WTC11 (cell line): ENCODE measurements at regions not wholly inside any gene's neighbourhood (a gene's known extent, or its start where the extent isn't known, plus 50 kb on each side); places are given as distances from the start of the nearest gene placed in this dataset.

Source experiments
- ATAC-seq: fragments of 200-7000 bp; cut with Tn5 transposase; 2 replicates; pipeline ENCODE4 v1.10.0; 2021; ENCODE audit warnings: mild to moderate bottlenecking, moderate library complexity
- CTCF ChIA-PET: fragments of 300-600 bp; sonication (Branson Sonifier 250); formaldehyde crosslinking; loops from one replicate; lab custom pipeline; 2021; ENCODE audit warnings: antibody characterized with exemption; lab: Charles Lee
- POLR2A ChIA-PET: fragments of 350-600 bp; sonication (Branson Sonifier 250); formaldehyde crosslinking; loops from one replicate; lab custom pipeline; 2021; ENCODE audit warnings: antibody characterized with exemption; lab: Charles Lee
- DNase-seq: peaks from one replicate; pipeline ENCODE4 v3.0.0; 2021; ENCODE audit warnings: low spot score
- H3K27ac Mint-ChIP-seq: 2 replicates; pipeline ENCODE4 v1.8.0; 2021; ENCODE audit warnings: mixed read lengths
- H3K27me3 Mint-ChIP-seq: 2 replicates; pipeline ENCODE4 v1.8.0; 2021; ENCODE audit warnings: low read depth, mild to moderate bottlenecking, moderate library complexity, mixed read lengths
- H3K36me3 Mint-ChIP-seq: 2 replicates; pipeline ENCODE4 v1.8.0; 2021; ENCODE audit warnings: mixed read lengths
- H3K4me1 Mint-ChIP-seq: 2 replicates; pipeline ENCODE4 v1.8.0; 2022; ENCODE audit warnings: mixed read lengths
- H3K4me3 Mint-ChIP-seq: 2 replicates; pipeline ENCODE4 v1.8.0; 2021; ENCODE audit warnings: mild to moderate bottlenecking, moderate library complexity, mixed read lengths
- H3K9me3 Mint-ChIP-seq: 2 replicates; pipeline ENCODE4 v1.8.0; 2021; ENCODE audit warnings: mixed read lengths
- ARID4B ChIP-seq: sonication (generic); formaldehyde crosslinking; IDR thresholded peaks from 2 replicates; pipeline ENCODE4 v1.8.0; 2023; ENCODE audit warnings: missing genetic modification reagents, mild to moderate bottlenecking, borderline replicate concordance
- FOXK1 ChIP-seq: sonication (generic); formaldehyde crosslinking; IDR thresholded peaks from 2 replicates; pipeline ENCODE4 v1.8.0; 2022; ENCODE audit warnings: mild to moderate bottlenecking, moderate library complexity, missing genetic modification reagents
- GABPB1 ChIP-seq: sonication (generic); formaldehyde crosslinking; IDR thresholded peaks from 2 replicates; pipeline ENCODE4 v1.8.1; 2023; ENCODE audit warnings: mild to moderate bottlenecking, missing genetic modification reagents
- JAZF1 ChIP-seq: fragments of 250-450 bp; sonication (Bioruptor Pico); IDR thresholded peaks from 2 replicates; pipeline ENCODE4 v1.9.0; 2021; ENCODE audit warnings: moderate library complexity, mild to moderate bottlenecking, inconsistent platforms
- MXD4 ChIP-seq: fragments of 250-450 bp; sonication (Bioruptor Pico); IDR thresholded peaks from 2 replicates; pipeline ENCODE4 v1.8.0; 2021; ENCODE audit warnings: mild to moderate bottlenecking, moderate library complexity, borderline replicate concordance
- MYBL2 ChIP-seq: sonication (generic); formaldehyde crosslinking; IDR thresholded peaks from 2 replicates; pipeline ENCODE4 v1.8.1; 2023; ENCODE audit warnings: mild to moderate bottlenecking, moderate library complexity, missing genetic modification reagents
- NR2C2 ChIP-seq: sonication (generic); formaldehyde crosslinking; IDR thresholded peaks from 2 replicates; pipeline ENCODE4 v1.8.0; 2022; ENCODE audit warnings: mild to moderate bottlenecking, missing genetic modification reagents
- NR3C1 ChIP-seq: sonication (generic); formaldehyde crosslinking; conservative IDR thresholded peaks from 2 replicates; pipeline ENCODE4 v1.8.1; 2023; ENCODE audit warnings: low read depth, mild to moderate bottlenecking, missing genetic modification reagents
- SMAD4 ChIP-seq: sonication (generic); formaldehyde crosslinking; IDR thresholded peaks from 2 replicates; pipeline ENCODE4 v1.8.0; 2022; ENCODE audit warnings: mild to moderate bottlenecking, missing genetic modification reagents
- SP1 ChIP-seq: sonication (generic); formaldehyde crosslinking; conservative IDR thresholded peaks from 2 replicates; pipeline ENCODE4 v1.8.1; 2022; ENCODE audit warnings: missing genetic modification reagents
- ZNF121 ChIP-seq: sonication (generic); formaldehyde crosslinking; IDR thresholded peaks from 2 replicates; pipeline ENCODE4 v1.8.0; 2023; ENCODE audit warnings: missing genetic modification reagents
- ZNF232 ChIP-seq: sonication (generic); formaldehyde crosslinking; IDR thresholded peaks from 2 replicates; pipeline ENCODE4 v1.8.0; 2022; ENCODE audit warnings: mild to moderate bottlenecking, missing genetic modification reagents
- ZNF263 ChIP-seq: sonication (generic); formaldehyde crosslinking; IDR thresholded peaks from 2 replicates; pipeline ENCODE4 v1.8.1; 2022; ENCODE audit warnings: low read depth, mild to moderate bottlenecking, moderate library complexity, missing genetic modification reagents
- ZNF671 ChIP-seq: fragments of 250-450 bp; sonication (Bioruptor Pico); IDR thresholded peaks from 2 replicates; pipeline ENCODE4 v1.8.0; 2021; ENCODE audit warnings: mild to moderate bottlenecking
- ZSCAN18 ChIP-seq: fragments of 250-450 bp; sonication (Bioruptor Pico); IDR thresholded peaks from 2 replicates; pipeline ENCODE4 v2.1.2; 2022; ENCODE audit warnings: mild to moderate bottlenecking, moderate library complexity
- TF ChIP-seq, protein P1 (sequence below): sonication (generic); formaldehyde crosslinking; IDR thresholded peaks from 2 replicates; pipeline ENCODE4 v1.8.0; 2023; ENCODE audit warnings: missing genetic modification reagents
- TF ChIP-seq, protein P2 (sequence below): fragments of 250-450 bp; sonication (Bioruptor Pico); conservative IDR thresholded peaks from 2 replicates; pipeline ENCODE4 v1.9.0; 2021; ENCODE audit warnings: mild to moderate bottlenecking

- ATAC-seq (no peak), DNase-seq (no peak)
- Mint-ChIP-seq H3K36me3 (no peaks in the 10 kb centered on the region; the same call in 1 of the 2 replicates), H3K27ac (no peak overlapping the region), H3K27me3 (no peaks in the 10 kb centered on the region)
- POLR2A ChIA-PET: no interaction called here
- TF ChIP-seq NR3C1 (CRISPR knock-in tag) (no peak), ARID4B (CRISPR knock-in tag) (no peak), SMAD4 (CRISPR knock-in tag) (no peak)
- TF ChIP-seq, all 79 proteins: peak for 0
- no peaks in the 10 kb centered on the region for H3K4me1 Mint-ChIP-seq
- no peaks in the 10 kb centered on the region for H3K9me3 Mint-ChIP-seq
- CTCF ChIA-PET: no interaction called here
- H3K4me3 Mint-ChIP-seq: no peak overlapping the region
Observed at GRCh38 chr22:48651981-48652538, 1175.6 kb downstream of the BRD1 start.

- Mint-ChIP-seq H3K4me1 (no peaks in the 10 kb centered on the region), H3K27me3 (no peaks in the 10 kb centered on the region), H3K27ac (peak overlapping the region; percentile 23; the same call in 1 of the 2 replicates), H3K36me3 (no peaks in the 10 kb centered on the region; the same call in 1 of the 2 replicates), H3K4me3 (no peak overlapping the region), H3K9me3 (no peaks in the 10 kb centered on the region)
- DNase-seq (no peak), ATAC-seq (no peak)
- CTCF ChIA-PET: no interaction called here
- TF ChIP-seq JAZF1 (CRISPR knock-in tag): no peak
- TF ChIP-seq ZNF263 (CRISPR knock-in tag): no peak
- TF ChIP-seq, protein P1, sequence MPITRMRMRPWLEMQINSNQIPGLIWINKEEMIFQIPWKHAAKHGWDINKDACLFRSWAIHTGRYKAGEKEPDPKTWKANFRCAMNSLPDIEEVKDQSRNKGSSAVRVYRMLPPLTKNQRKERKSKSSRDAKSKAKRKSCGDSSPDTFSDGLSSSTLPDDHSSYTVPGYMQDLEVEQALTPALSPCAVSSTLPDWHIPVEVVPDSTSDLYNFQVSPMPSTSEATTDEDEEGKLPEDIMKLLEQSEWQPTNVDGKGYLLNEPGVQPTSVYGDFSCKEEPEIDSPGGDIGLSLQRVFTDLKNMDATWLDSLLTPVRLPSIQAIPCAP (CRISPR knock-in tag): no peak
- no peak for TF ChIP-seq ZSCAN18 (CRISPR knock-in tag)
- TF ChIP-seq GABPB1: no peak
- TF ChIP-seq ZNF232 (CRISPR knock-in tag): no peak
- TF ChIP-seq MXD4: no peak
- TF ChIP-seq MYBL2: no peak
- TF ChIP-seq ZNF121 (CRISPR knock-in tag): no peak
- TF ChIP-seq ZNF671 (CRISPR knock-in tag): no peak
- no peak for TF ChIP-seq SP1 (CRISPR knock-in tag)
- TF ChIP-seq NR2C2 (CRISPR knock-in tag): no peak
- no peak for TF ChIP-seq FOXK1
- TF ChIP-seq, protein P2, sequence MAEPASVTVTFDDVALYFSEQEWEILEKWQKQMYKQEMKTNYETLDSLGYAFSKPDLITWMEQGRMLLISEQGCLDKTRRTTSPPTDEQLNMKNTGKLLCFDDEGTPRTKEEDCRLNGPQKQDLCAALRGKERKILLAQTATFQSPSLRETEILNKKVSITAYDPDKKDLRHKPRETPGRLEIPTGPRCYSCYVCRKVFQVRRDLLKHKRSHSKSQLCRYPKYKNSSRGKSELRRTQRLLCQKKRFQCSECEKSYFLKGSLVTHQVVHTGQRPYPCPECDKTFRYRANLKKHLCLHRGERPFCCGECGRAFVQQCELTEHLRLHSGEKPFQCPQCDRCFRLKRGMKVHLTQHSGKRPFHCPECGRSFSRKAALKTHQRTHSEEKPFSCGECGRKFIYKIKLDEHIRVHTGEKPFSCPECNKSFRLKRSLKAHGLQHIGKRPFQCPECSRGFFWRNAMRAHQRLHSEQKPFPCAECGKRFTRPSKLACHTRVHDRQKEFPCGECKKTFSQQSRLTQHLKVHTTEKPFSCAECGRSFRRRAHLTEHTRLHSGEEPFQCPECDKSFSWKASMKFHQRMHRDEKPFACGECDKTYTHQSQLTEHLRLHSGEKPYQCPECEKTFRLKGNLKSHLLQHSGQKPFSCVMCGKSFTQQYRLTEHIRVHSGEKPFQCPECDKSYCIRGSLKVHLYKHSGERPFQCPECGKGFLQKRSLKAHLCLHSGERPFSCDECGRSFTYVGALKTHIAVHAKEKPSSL (CRISPR knock-in tag): no peak
- POLR2A ChIA-PET: no interaction called here
Observed at GRCh38 chr22:48651036-48651890, 1176.4 kb downstream of the BRD1 start.
